ENCODE measurements at regions not wholly inside any gene's neighbourhood (a gene's known extent, or its start where the extent isn't known, plus 50 kb on each side); places are given as distances from the start of the nearest gene placed in this dataset.

- no peak overlapping the region for H2AFZ ChIP-seq (ENCODE audit: low read length)
- ChIA-PET POLR2A (interaction anchor here (0.7 to 2.2 kb wide), 4 partner anchors 8 to 542 kb away, joined by 3 to 7 read pairs (median 4); partner anchors contain the start of gene CDC20B), CTCF (ENCODE audit: unreplicated experiment) (no interaction called here)
- no peaks in the 10 kb centered on the region for H3K9me2 ChIP-seq (ENCODE audit: insufficient read depth, low read length)
- H3K9me3 ChIP-seq (ENCODE audit: low read length) = no peaks in the 10 kb centered on the region
- H3K4me2 ChIP-seq (ENCODE audit: low read length) = no peak overlapping the region
- BruUV-seq (replicated peaks) = no TSS peak
- no peak overlapping the region for H3K4me3 ChIP-seq (ENCODE audit: low read depth, low read length, poor library complexity, severe bottlenecking)
- no peaks in the 10 kb centered on the region for H3K36me3 ChIP-seq (ENCODE audit: insufficient read depth, low read length)
- TF ChIP-seq, protein P1, sequence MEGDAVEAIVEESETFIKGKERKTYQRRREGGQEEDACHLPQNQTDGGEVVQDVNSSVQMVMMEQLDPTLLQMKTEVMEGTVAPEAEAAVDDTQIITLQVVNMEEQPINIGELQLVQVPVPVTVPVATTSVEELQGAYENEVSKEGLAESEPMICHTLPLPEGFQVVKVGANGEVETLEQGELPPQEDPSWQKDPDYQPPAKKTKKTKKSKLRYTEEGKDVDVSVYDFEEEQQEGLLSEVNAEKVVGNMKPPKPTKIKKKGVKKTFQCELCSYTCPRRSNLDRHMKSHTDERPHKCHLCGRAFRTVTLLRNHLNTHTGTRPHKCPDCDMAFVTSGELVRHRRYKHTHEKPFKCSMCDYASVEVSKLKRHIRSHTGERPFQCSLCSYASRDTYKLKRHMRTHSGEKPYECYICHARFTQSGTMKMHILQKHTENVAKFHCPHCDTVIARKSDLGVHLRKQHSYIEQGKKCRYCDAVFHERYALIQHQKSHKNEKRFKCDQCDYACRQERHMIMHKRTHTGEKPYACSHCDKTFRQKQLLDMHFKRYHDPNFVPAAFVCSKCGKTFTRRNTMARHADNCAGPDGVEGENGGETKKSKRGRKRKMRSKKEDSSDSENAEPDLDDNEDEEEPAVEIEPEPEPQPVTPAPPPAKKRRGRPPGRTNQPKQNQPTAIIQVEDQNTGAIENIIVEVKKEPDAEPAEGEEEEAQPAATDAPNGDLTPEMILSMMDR (conservative IDR thresholded peaks at IDR 0.05; ENCODE audit: low read length) = no peak
- no peak for TF ChIP-seq EZH2phosphoT487 (IDR thresholded peaks at IDR 0.05; ENCODE audit: borderline replicate concordance, low read depth, low read length)
- DNase-seq (ENCODE audit: low spot score) = no peak
- intact Hi-C loops (cut with micrococcal nuclease; ENCODE audit: unreplicated experiment) = no loop called here
- H3K27ac ChIP-seq (ENCODE audit: low read depth, low read length, poor library complexity, severe bottlenecking) = no peak overlapping the region
- no peaks in the 10 kb centered on the region for H4K20me1 ChIP-seq (ENCODE audit: insufficient read depth, low read length)
- H3K4me1 ChIP-seq (ENCODE audit: insufficient read depth, low read length, poor library complexity, severe bottlenecking) = no peaks in the 10 kb centered on the region
- no peaks in the 10 kb centered on the region for H3K79me2 ChIP-seq (ENCODE audit: insufficient read depth, low read depth, low read length)
These were observed 113.3 kb downstream of the SNX18 start for GRCh38 chr5:54630738-54631359.

GRCh38 chr5:54629115-54629514, 111.6 kb downstream of the SNX18 start:
- CTCF ChIA-PET (ENCODE audit: unreplicated experiment) = no interaction called here

DNA sequence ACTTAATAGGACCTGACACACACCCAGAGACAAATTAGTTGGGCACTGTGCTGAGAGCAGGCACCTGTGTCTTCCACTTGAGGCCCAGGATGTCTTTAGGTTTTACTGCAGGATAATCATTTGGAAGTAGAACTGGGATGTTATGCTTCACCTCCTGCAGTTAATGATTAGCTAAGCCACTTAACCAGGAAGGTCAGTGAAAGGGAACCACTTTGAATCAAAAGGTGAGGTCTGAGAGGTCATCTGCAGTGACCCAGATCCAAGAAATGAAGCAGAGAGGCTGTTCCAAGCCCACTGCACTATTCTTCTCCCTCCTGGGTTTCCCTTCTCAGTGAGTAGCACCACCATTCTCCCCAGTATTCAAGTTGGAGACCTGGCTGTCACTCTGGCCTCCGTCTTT, 110.5 kb downstream of the SNX18 start:
- no peak overlapping the region for H3K27ac ChIP-seq (ENCODE audit: low read depth, low read length, poor library complexity, severe bottlenecking)
- H2AFZ ChIP-seq (ENCODE audit: low read length) = no peak overlapping the region
- H3K4me2 ChIP-seq (ENCODE audit: low read length) = no peak overlapping the region
- H4K20me1 ChIP-seq (ENCODE audit: insufficient read depth, low read length) = no peaks in the 10 kb centered on the region
- H3K79me2 ChIP-seq (ENCODE audit: insufficient read depth, low read depth, low read length) = no peaks in the 10 kb centered on the region
- no peaks in the 10 kb centered on the region for H3K4me1 ChIP-seq (ENCODE audit: insufficient read depth, low read length, poor library complexity, severe bottlenecking)
- intact Hi-C loops (cut with micrococcal nuclease; ENCODE audit: unreplicated experiment) = no loop called here
- CTCF ChIA-PET (ENCODE audit: unreplicated experiment) = no interaction called here
- POLR2A ChIA-PET = interaction anchor here (1.5 kb wide), 1 partner anchor 13 kb away, joined by 4 read pairs; no protein-coding TSS in a partner anchor
- H3K9me2 ChIP-seq (ENCODE audit: insufficient read depth, low read length) = no peaks in the 10 kb centered on the region
- H3K9me3 ChIP-seq (ENCODE audit: low read length) = no peaks in the 10 kb centered on the region
- H3K4me3 ChIP-seq (ENCODE audit: low read depth, low read length, poor library complexity, severe bottlenecking) = no peak overlapping the region
- no peak for DNase-seq (ENCODE audit: low spot score)
- no peaks in the 10 kb centered on the region for H3K36me3 ChIP-seq (ENCODE audit: insufficient read depth, low read length)
- no TSS peak for BruUV-seq (replicated peaks)
- TF ChIP-seq, protein P1 (conservative IDR thresholded peaks at IDR 0.05; ENCODE audit: low read length) = no peak
- no peak for TF ChIP-seq EZH2phosphoT487 (IDR thresholded peaks at IDR 0.05; ENCODE audit: borderline replicate concordance, low read depth, low read length)

More at GRCh38 chr5:54629115-54629514, 111.6 kb downstream of the SNX18 start:
- no peaks in the 10 kb centered on the region for H3K9me3 ChIP-seq (ENCODE audit: low read length)
- H3K27ac ChIP-seq (ENCODE audit: low read depth, low read length, poor library complexity, severe bottlenecking) = no peak overlapping the region
- TF ChIP-seq, protein P1 (conservative IDR thresholded peaks at IDR 0.05; ENCODE audit: low read length) = no peak
- no peak for TF ChIP-seq EZH2phosphoT487 (IDR thresholded peaks at IDR 0.05; ENCODE audit: borderline replicate concordance, low read depth, low read length)
- POLR2A ChIA-PET = interaction anchor here (0.8 to 2.2 kb wide), 2 partner anchors 11 to 16 kb away, joined by 5 to 7 read pairs; no protein-coding TSS in a partner anchor
- no peaks in the 10 kb centered on the region for H3K4me1 ChIP-seq (ENCODE audit: insufficient read depth, low read length, poor library complexity, severe bottlenecking)
- no peak overlapping the region for H3K4me2 ChIP-seq (ENCODE audit: low read length)
- intact Hi-C loops (cut with micrococcal nuclease; ENCODE audit: unreplicated experiment) = no loop called here
- no peak for DNase-seq (ENCODE audit: low spot score)
- H3K36me3 ChIP-seq (ENCODE audit: insufficient read depth, low read length) = no peaks in the 10 kb centered on the region
- no peak overlapping the region for H2AFZ ChIP-seq (ENCODE audit: low read length)
- no peaks in the 10 kb centered on the region for H3K79me2 ChIP-seq (ENCODE audit: insufficient read depth, low read depth, low read length)
- BruUV-seq (replicated peaks) = no TSS peak
- H3K9me2 ChIP-seq (ENCODE audit: insufficient read depth, low read length) = no peaks in the 10 kb centered on the region
- H4K20me1 ChIP-seq (ENCODE audit: insufficient read depth, low read length) = no peaks in the 10 kb centered on the region
- no peak overlapping the region for H3K4me3 ChIP-seq (ENCODE audit: low read depth, low read length, poor library complexity, severe bottlenecking)
